Astrocyte (in vitro differentiated cells and primary cell): ENCODE measurements at regions not wholly inside any gene's neighbourhood (a gene's known extent, or its start where the extent isn't known, plus 50 kb on each side); places are given as distances from the start of the nearest gene placed in this dataset.

Source experiments
- EZH2 ChIP-seq: IDR thresholded peaks from 2 replicates; pipeline ENCODE4 v1.6.1; 2012; ENCODE audit warnings: mild to moderate bottlenecking, low read length, inconsistent platforms; ENCODE audit not compliant: insufficient read depth
- TF ChIP-seq, protein P1 (sequence below): IDR thresholded peaks from 2 replicates; pipeline ENCODE4 v1.5.1; 2011; ENCODE audit warnings: low read depth, mild to moderate bottlenecking, inconsistent platforms, low read length, moderate library complexity; ENCODE audit not compliant: insufficient read depth

DNA sequence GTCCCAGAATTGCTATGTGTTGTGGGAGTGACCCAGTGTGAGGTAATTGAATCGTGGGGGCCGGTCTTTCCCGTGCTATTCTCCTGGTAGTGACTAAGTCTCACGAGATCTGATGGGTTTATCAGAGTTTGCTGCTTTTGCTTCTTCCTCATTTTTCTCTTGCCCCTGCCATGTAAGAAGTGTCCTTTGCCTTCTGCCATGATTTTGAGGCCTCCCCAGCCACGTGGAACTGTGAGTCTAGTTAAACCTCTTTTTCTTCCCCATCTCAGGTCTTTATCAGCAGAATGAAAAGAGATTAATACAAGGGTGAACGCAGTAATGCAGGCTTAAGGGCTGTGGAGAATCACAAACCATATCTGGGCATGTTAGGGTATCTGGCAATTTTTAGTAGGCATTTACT lies 624.0 kb downstream of the USP25 start:
- TF ChIP-seq, protein P1, sequence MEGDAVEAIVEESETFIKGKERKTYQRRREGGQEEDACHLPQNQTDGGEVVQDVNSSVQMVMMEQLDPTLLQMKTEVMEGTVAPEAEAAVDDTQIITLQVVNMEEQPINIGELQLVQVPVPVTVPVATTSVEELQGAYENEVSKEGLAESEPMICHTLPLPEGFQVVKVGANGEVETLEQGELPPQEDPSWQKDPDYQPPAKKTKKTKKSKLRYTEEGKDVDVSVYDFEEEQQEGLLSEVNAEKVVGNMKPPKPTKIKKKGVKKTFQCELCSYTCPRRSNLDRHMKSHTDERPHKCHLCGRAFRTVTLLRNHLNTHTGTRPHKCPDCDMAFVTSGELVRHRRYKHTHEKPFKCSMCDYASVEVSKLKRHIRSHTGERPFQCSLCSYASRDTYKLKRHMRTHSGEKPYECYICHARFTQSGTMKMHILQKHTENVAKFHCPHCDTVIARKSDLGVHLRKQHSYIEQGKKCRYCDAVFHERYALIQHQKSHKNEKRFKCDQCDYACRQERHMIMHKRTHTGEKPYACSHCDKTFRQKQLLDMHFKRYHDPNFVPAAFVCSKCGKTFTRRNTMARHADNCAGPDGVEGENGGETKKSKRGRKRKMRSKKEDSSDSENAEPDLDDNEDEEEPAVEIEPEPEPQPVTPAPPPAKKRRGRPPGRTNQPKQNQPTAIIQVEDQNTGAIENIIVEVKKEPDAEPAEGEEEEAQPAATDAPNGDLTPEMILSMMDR = no peak
- TF ChIP-seq EZH2 = no peak
